Smooth muscle cell (in vitro differentiated cells): ENCODE measurements at regions not wholly inside any gene's neighbourhood (a gene's known extent, or its start where the extent isn't known, plus 50 kb on each side); places are given as distances from the start of the nearest gene placed in this dataset.

Source experiments
- DNase-seq: peaks from one replicate; lab custom pipeline; 2025; ENCODE audit not compliant: unreplicated experiment; lab: John Stamatoyannopoulos, UW
- H2AFZ ChIP-seq: fragments of 200-600 bp; sonication (generic); 2 replicates; pipeline ENCODE4 v1.6.0; 2016; ENCODE audit warnings: antibody characterized with exemption, low read depth, mild to moderate bottlenecking
- H3F3A ChIP-seq: fragments of 200-600 bp; sonication (generic); 2 replicates; pipeline ENCODE4 v1.6.0; 2017; ENCODE audit warnings: antibody characterized with exemption, low read depth
- H3K27ac ChIP-seq: fragments of 200-600 bp; sonication (generic); 2 replicates; pipeline ENCODE4 v1.5.1; 2016; ENCODE audit warnings: low read depth, mild to moderate bottlenecking
- H3K27me3 ChIP-seq: fragments of 200-600 bp; sonication (generic); 2 replicates; pipeline ENCODE4 v1.6.1; 2016; ENCODE audit warnings: low read depth, mild to moderate bottlenecking
- H3K36me3 ChIP-seq: fragments of 200-600 bp; sonication (generic); 2 replicates; pipeline ENCODE4 v1.5.1; 2016; ENCODE audit warnings: low read depth
- H3K4me1 ChIP-seq: fragments of 200-600 bp; sonication (generic); 2 replicates; pipeline ENCODE4 v1.5.1; 2016; ENCODE audit warnings: low read depth
- H3K4me2 ChIP-seq: fragments of 200-600 bp; sonication (generic); 2 replicates; pipeline ENCODE4 v1.6.0; 2016; ENCODE audit warnings: mild to moderate bottlenecking
- H3K4me3 ChIP-seq: fragments of 200-600 bp; sonication (generic); 2 replicates; pipeline ENCODE4 v1.5.1; 2016; ENCODE audit warnings: mild to moderate bottlenecking
- H3K79me2 ChIP-seq: fragments of 200-600 bp; sonication (generic); 2 replicates; pipeline ENCODE4 v1.6.0; 2016; ENCODE audit warnings: low read depth, mild to moderate bottlenecking
- H3K9ac ChIP-seq: fragments of 200-600 bp; sonication (generic); 2 replicates; pipeline ENCODE4 v1.6.0; 2016; ENCODE audit warnings: low read depth
- H3K9me3 ChIP-seq: fragments of 200-600 bp; sonication (generic); replicated peaks from 2 replicates; pipeline ENCODE4 v1.5.1; 2016; ENCODE audit warnings: low read depth
- H4K20me1 ChIP-seq: fragments of 200-600 bp; sonication (generic); 2 replicates; pipeline ENCODE4 v1.6.0; 2016; ENCODE audit warnings: low read depth
- CTCF ChIP-seq: fragments of 200-600 bp; sonication (generic); IDR thresholded peaks from 2 replicates; pipeline ENCODE4 v1.5.1; 2017; ENCODE audit warnings: borderline replicate concordance, mild to moderate bottlenecking, antibody characterized with exemption; ENCODE audit not compliant: insufficient read depth, poor library complexity, severe bottlenecking
- WGBS: methylation state at CpG from one replicate; pipeline ENCODE4 v1.1.7; 2016; ENCODE audit warnings: low lambda C conversion rate; 5-methylcytosine and 5-hydroxymethylcytosine counted together

- TF ChIP-seq CTCF = no peak
- H3F3A ChIP-seq = no peaks in the 10 kb centered on the region
- no peak for DNase-seq
- peaks cover 4% of the 10 kb centered on the region for H3K27me3 ChIP-seq
- H3K79me2 ChIP-seq = no peaks in the 10 kb centered on the region
- H3K36me3 ChIP-seq = no peaks in the 10 kb centered on the region
- no peaks in the 10 kb centered on the region for H3K4me1 ChIP-seq
- no peak overlapping the region for H3K4me2 ChIP-seq
- H3K9ac ChIP-seq = no peak overlapping the region
- no peak overlapping the region for H3K4me3 ChIP-seq
- H2AFZ ChIP-seq = no peak overlapping the region
- H4K20me1 ChIP-seq = no peaks in the 10 kb centered on the region
- H3K9me3 ChIP-seq = no peaks in the 10 kb centered on the region
- no peak overlapping the region for H3K27ac ChIP-seq
- 87% methylated on average over 4 of the region's 4 CpGs for WGBS
These were observed 439.4 kb upstream of the ARID1B start for GRCh38 chr6:156337801-156338200.

GRCh38 chr6:156336733-156337132 is 440.4 kb upstream of the ARID1B start:
- Histone ChIP-seq H3K9ac (no peak overlapping the region), H3K36me3 (no peaks in the 10 kb centered on the region), H3K4me3 (no peak overlapping the region), H3K4me1 (no peaks in the 10 kb centered on the region), H3K27ac (no peak overlapping the region), H2AFZ (no peak overlapping the region), H3F3A (no peaks in the 10 kb centered on the region), H3K4me2 (no peak overlapping the region), H3K27me3 (no peaks in the 10 kb centered on the region), H4K20me1 (no peaks in the 10 kb centered on the region), H3K9me3 (peaks cover 5% of the 10 kb centered on the region), H3K79me2 (no peaks in the 10 kb centered on the region)
- WGBS = 88% methylated on average over 3 of the region's 3 CpGs
- no peak for DNase-seq
- TF ChIP-seq CTCF = no peak

GRCh38 chr6:156336089-156336488 is 441.1 kb upstream of the ARID1B start:
- Histone ChIP-seq H3K27ac (no peak overlapping the region), H3K36me3 (no peaks in the 10 kb centered on the region), H3K4me2 (no peak overlapping the region), H3K4me3 (no peak overlapping the region), H3K4me1 (no peaks in the 10 kb centered on the region), H3K9ac (no peak overlapping the region), H3K9me3 (peaks cover 5% of the 10 kb centered on the region), H3K27me3 (no peaks in the 10 kb centered on the region), H3K79me2 (no peaks in the 10 kb centered on the region), H2AFZ (no peak overlapping the region), H4K20me1 (no peaks in the 10 kb centered on the region), H3F3A (no peaks in the 10 kb centered on the region)
- 77% methylated on average over 5 of the region's 5 CpGs for WGBS
- TF ChIP-seq CTCF = no peak
- DNase-seq = no peak

GRCh38 chr6:156334966-156335365 is 442.2 kb upstream of the ARID1B start:
- TF ChIP-seq CTCF = no peak
- H3K79me2 ChIP-seq = no peaks in the 10 kb centered on the region
- H3K9me3 ChIP-seq = peaks cover 5% of the 10 kb centered on the region
- no peaks in the 10 kb centered on the region for H3K36me3 ChIP-seq
- no peaks in the 10 kb centered on the region for H3K4me1 ChIP-seq
- no peaks in the 10 kb centered on the region for H3K27me3 ChIP-seq
- DNase-seq = no peak
- H2AFZ ChIP-seq = no peak overlapping the region
- no peak overlapping the region for H3K27ac ChIP-seq
- no peaks in the 10 kb centered on the region for H4K20me1 ChIP-seq
- no peak overlapping the region for H3K4me2 ChIP-seq
- no peak overlapping the region for H3K9ac ChIP-seq
- no peaks in the 10 kb centered on the region for H3F3A ChIP-seq
- no peak overlapping the region for H3K4me3 ChIP-seq
